ENCODE measurements at regions not wholly inside any gene's neighbourhood (a gene's known extent, or its start where the extent isn't known, plus 50 kb on each side); places are given as distances from the start of the nearest gene placed in this dataset.

- DNase-seq (ENCODE audit: low read depth) = no peak
- H3K4me3 ChIP-seq (ENCODE audit: low read depth, low read length) = no peak overlapping the region
- no peak for TF ChIP-seq CTCF (IDR thresholded peaks at IDR 0.05; ENCODE audit: insufficient read depth, low read depth, low read length, missing control alignments)
Measured at GRCh38 chr12:13452955-13453570, 256.5 kb downstream of the EMP1 start.

- DNase-seq (ENCODE audit: low read depth) = no peak
- no peak overlapping the region for H3K4me3 ChIP-seq (ENCODE audit: low read depth, low read length)
- no peak for TF ChIP-seq CTCF (IDR thresholded peaks at IDR 0.05; ENCODE audit: insufficient read depth, low read depth, low read length, missing control alignments)
Measured at GRCh38 chr12:13451776-13452175, 255.2 kb downstream of the EMP1 start.

- no peak for DNase-seq (ENCODE audit: low read depth)
- no peak for TF ChIP-seq CTCF (IDR thresholded peaks at IDR 0.05; ENCODE audit: insufficient read depth, low read depth, low read length, missing control alignments)
- H3K4me3 ChIP-seq (ENCODE audit: low read depth, low read length) = no peak overlapping the region
Measured at GRCh38 chr12:13450231-13451080, 253.9 kb downstream of the EMP1 start.

GRCh38 chr12:13444076-13444475 lies 247.6 kb downstream of the EMP1 start:
- TF ChIP-seq CTCF (IDR thresholded peaks at IDR 0.05; ENCODE audit: insufficient read depth, low read depth, low read length, missing control alignments) = no peak
- no peak overlapping the region for H3K4me3 ChIP-seq (ENCODE audit: low read depth, low read length)
- no peak for DNase-seq (ENCODE audit: low read depth)

GRCh38 chr12:13443498-13443897 lies 247.0 kb downstream of the EMP1 start:
- TF ChIP-seq CTCF (IDR thresholded peaks at IDR 0.05; ENCODE audit: insufficient read depth, low read depth, low read length, missing control alignments) = no peak
- no peak for DNase-seq (ENCODE audit: low read depth)
- no peak overlapping the region for H3K4me3 ChIP-seq (ENCODE audit: low read depth, low read length)

- H3K4me3 ChIP-seq (ENCODE audit: low read depth, low read length) = no peak overlapping the region
- TF ChIP-seq CTCF (IDR thresholded peaks at IDR 0.05; ENCODE audit: insufficient read depth, low read depth, low read length, missing control alignments) = no peak
- DNase-seq (ENCODE audit: low read depth) = no peak
Measured at GRCh38 chr12:13443028-13443427, 246.5 kb downstream of the EMP1 start.
